HEK293T (cell line): ENCODE measurements at regions not wholly inside any gene's neighbourhood (a gene's known extent, or its start where the extent isn't known, plus 50 kb on each side); places are given as distances from the start of the nearest gene placed in this dataset.
A peak's percentile ranks its signal among the peaks of the same experiment; 100 is the strongest.

ENCODE experiments used
- CTCF ChIA-PET: fragments of 350-600 bp; formaldehyde crosslinking; extraction: SDS; loops from one replicate; lab custom pipeline; 2021; ENCODE audit warnings: antibody characterized with exemption, inconsistent platforms; lab: Yijun Ruan, JAX
- POLR2A ChIA-PET: fragments of 350-600 bp; formaldehyde crosslinking; extraction: SDS; loops from one replicate; lab custom pipeline; 2020; ENCODE audit warnings: antibody characterized with exemption, inconsistent platforms; lab: Yijun Ruan, JAX
- DNase-seq: peaks from one replicate; pipeline ENCODE4 v3.0.0; 2012; ENCODE audit warnings: mixed read lengths; ENCODE audit errors: extremely low spot score
- ARNT ChIP-seq: fragments of 450-650 bp; IDR thresholded peaks from 2 replicates; pipeline ENCODE4 v1.6.1; 2017; ENCODE audit warnings: mild to moderate bottlenecking
- BHLHE40 ChIP-seq: fragments of 450-650 bp; IDR thresholded peaks from 2 replicates; pipeline ENCODE4 v1.6.1; 2016; ENCODE audit warnings: mild to moderate bottlenecking, moderate library complexity, borderline replicate concordance
- CTBP1 ChIP-seq: fragments of 450-650 bp; IDR thresholded peaks from 2 replicates; pipeline ENCODE4 v1.6.1; 2016; ENCODE audit warnings: borderline replicate concordance
- ELF4 ChIP-seq: fragments of 450-650 bp; IDR thresholded peaks from 2 replicates; pipeline ENCODE4 v1.6.1; 2017; ENCODE audit warnings: antibody characterized with exemption
- FOXA1 ChIP-seq: fragments of 450-650 bp; IDR thresholded peaks from 2 replicates; pipeline ENCODE4 v1.6.1; 2016; ENCODE audit warnings: mild to moderate bottlenecking
- FOXK2 ChIP-seq: fragments of 450-650 bp; IDR thresholded peaks from 2 replicates; pipeline ENCODE4 v1.6.1; 2016; ENCODE audit warnings: mild to moderate bottlenecking
- FOXM1 ChIP-seq: fragments of 450-650 bp; IDR thresholded peaks from 2 replicates; pipeline ENCODE4 v1.6.1; 2017; ENCODE audit warnings: mild to moderate bottlenecking, borderline replicate concordance
- HDGF ChIP-seq: fragments of 450-650 bp; IDR thresholded peaks from 2 replicates; pipeline ENCODE4 v1.6.1; 2017; ENCODE audit warnings: antibody characterized with exemption, borderline replicate concordance
- L3MBTL2 ChIP-seq: fragments of 450-650 bp; conservative IDR thresholded peaks from 2 replicates; pipeline ENCODE4 v1.6.1; 2016; ENCODE audit warnings: mild to moderate bottlenecking
- LEF1 ChIP-seq: fragments of 450-650 bp; IDR thresholded peaks from 2 replicates; pipeline ENCODE4 v1.6.1; 2017; ENCODE audit warnings: mild to moderate bottlenecking, borderline replicate concordance
- NFRKB ChIP-seq: fragments of 450-650 bp; IDR thresholded peaks from 2 replicates; pipeline ENCODE4 v1.6.1; 2016; ENCODE audit warnings: mild to moderate bottlenecking, moderate library complexity
- SP1 ChIP-seq: fragments of 450-650 bp; IDR thresholded peaks from 2 replicates; pipeline ENCODE4 v1.6.1; 2017
- SUZ12 ChIP-seq: fragments of 450-650 bp; IDR thresholded peaks from 2 replicates; pipeline ENCODE4 v1.6.1; 2016; ENCODE audit warnings: mild to moderate bottlenecking
- TARDBP ChIP-seq: fragments of 450-650 bp; IDR thresholded peaks from 2 replicates; pipeline ENCODE4 v1.6.1; 2016
- ZNF384 ChIP-seq: fragments of 450-650 bp; IDR thresholded peaks from 2 replicates; pipeline ENCODE4 v1.6.1; 2016
- TF ChIP-seq, protein P1 (sequence below): fragments of 450-650 bp; IDR thresholded peaks from 2 replicates; pipeline ENCODE4 v1.6.1; 2016

- DNase-seq = no peak
- ChIA-PET CTCF (no interaction called here), POLR2A (no interaction called here)
- TF ChIP-seq FOXM1 = no peak
- TF ChIP-seq FOXA1 = no peak
- TF ChIP-seq, protein P1, sequence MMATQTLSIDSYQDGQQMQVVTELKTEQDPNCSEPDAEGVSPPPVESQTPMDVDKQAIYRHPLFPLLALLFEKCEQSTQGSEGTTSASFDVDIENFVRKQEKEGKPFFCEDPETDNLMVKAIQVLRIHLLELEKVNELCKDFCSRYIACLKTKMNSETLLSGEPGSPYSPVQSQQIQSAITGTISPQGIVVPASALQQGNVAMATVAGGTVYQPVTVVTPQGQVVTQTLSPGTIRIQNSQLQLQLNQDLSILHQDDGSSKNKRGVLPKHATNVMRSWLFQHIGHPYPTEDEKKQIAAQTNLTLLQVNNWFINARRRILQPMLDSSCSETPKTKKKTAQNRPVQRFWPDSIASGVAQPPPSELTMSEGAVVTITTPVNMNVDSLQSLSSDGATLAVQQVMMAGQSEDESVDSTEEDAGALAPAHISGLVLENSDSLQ = no peak
- no peak for TF ChIP-seq FOXK2
- TF ChIP-seq SP1 = no peak
- TF ChIP-seq CTBP1 = no peak
- TF ChIP-seq SUZ12 = no peak
- no peak for TF ChIP-seq BHLHE40
- no peak for TF ChIP-seq ZNF384
- TF ChIP-seq HDGF = no peak
- no peak for TF ChIP-seq L3MBTL2
- no peak for TF ChIP-seq ELF4
- no peak for TF ChIP-seq LEF1
- no peak for TF ChIP-seq NFRKB
- no peak for TF ChIP-seq ARNT
- TF ChIP-seq TARDBP = no peak
Observed at GRCh38 chrX:33379839-33380238, 168.5 kb upstream of the DMD start.

- POLR2A ChIA-PET = no interaction called here
- TF ChIP-seq SUZ12 (no peak), FOXM1 (no peak), CTBP1 (no peak), ARNT (no peak)
- TF ChIP-seq, protein P1 = no peak
- DNase-seq = no peak
- CTCF ChIA-PET = no interaction called here
Observed at GRCh38 chrX:33357606-33358005, 146.3 kb upstream of the DMD start.

DNA sequence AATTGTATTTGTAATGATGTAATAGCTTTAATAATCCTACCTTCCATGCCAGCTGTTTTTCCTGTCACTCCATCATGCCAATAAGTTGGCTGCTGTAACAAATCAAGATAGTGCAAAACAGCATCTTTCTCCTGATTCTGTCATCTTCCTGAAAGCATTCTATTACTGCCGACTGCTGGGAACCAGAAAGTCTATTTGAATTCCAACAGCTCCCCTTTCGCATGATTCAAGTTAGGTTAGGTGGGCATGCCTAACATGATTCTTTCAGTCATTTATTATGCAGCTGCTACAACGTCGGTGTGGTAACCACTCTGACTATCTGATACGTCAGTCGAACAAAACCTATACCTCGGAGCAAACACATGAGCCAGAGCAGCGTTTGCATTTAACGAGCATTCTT is 127.9 kb upstream of the DMD start:
- ChIA-PET POLR2A (no interaction called here), CTCF (no interaction called here)
- no peak for TF ChIP-seq HDGF
- no peak for TF ChIP-seq BHLHE40
- no peak for TF ChIP-seq SUZ12
- TF ChIP-seq FOXK2 = no peak
- TF ChIP-seq SP1 = no peak
- no peak for TF ChIP-seq FOXM1

GRCh38 chrX:33336783-33337182 is 125.4 kb upstream of the DMD start:
- no peak for TF ChIP-seq L3MBTL2
- no peak for TF ChIP-seq HDGF
- TF ChIP-seq FOXM1 = no peak
- TF ChIP-seq SUZ12 = no peak
- TF ChIP-seq CTBP1 = no peak
- no peak for TF ChIP-seq ELF4
- TF ChIP-seq, protein P1 = no peak
- TF ChIP-seq NFRKB = no peak
- TF ChIP-seq ZNF384 = no peak
- no peak for TF ChIP-seq SP1
- no peak for TF ChIP-seq TARDBP
- POLR2A ChIA-PET = no interaction called here
- DNase-seq = peak; percentile 21
- CTCF ChIA-PET = interaction anchor here (0.7 to 0.9 kb wide), 2 partner anchors 134 to 806 kb away, joined by 3 to 4 read pairs; no protein-coding TSS in a partner anchor

More for the DNA sequence above, 127.9 kb upstream of the DMD start:
- no peak for DNase-seq

GRCh38 chrX:33333271-33333670 is 121.9 kb upstream of the DMD start:
- DNase-seq = no peak
- ChIA-PET POLR2A (no interaction called here), CTCF (no interaction called here)
- no peak for TF ChIP-seq ZNF384
- no peak for TF ChIP-seq BHLHE40
- no peak for TF ChIP-seq FOXK2

DNA sequence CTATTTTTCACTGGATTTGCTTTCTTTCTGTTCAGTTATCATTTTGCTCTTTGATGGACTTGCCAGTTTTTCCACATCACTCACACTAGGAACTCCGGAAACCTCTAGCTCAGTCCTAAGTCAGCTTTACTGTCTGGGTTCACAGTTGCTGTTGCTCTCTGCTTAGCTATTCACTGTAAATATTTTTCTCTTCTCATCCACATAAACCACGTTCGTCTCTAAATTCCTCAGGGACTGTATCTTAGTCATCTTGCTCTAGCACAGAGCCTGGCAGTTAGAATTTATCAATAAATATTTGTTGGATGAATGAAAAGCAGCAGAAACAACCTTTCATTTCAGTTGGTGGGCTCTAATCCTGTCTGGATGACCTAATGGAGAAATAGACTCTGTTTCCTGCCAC is 119.4 kb upstream of the DMD start:
- TF ChIP-seq, protein P1 = no peak
- TF ChIP-seq LEF1 (no peak), SP1 (no peak), L3MBTL2 (no peak), ELF4 (no peak), FOXK2 (no peak), HDGF (no peak), FOXA1 (no peak), SUZ12 (no peak), NFRKB (no peak), FOXM1 (no peak), ARNT (no peak), CTBP1 (no peak), BHLHE40 (no peak), ZNF384 (no peak)
- ChIA-PET CTCF (no interaction called here), POLR2A (no interaction called here)

More for the DNA sequence above, 119.4 kb upstream of the DMD start:
- no peak for DNase-seq
